Mesothelial cell of epicardium (in vitro differentiated cells): ENCODE measurements at regions not wholly inside any gene's neighbourhood (a gene's known extent, or its start where the extent isn't known, plus 50 kb on each side); places are given as distances from the start of the nearest gene placed in this dataset.

Experiments
- DNase-seq, 2 experiments: peaks; one replicate each; pipeline ENCODE4 v3.0.0; 2021; ENCODE audit warnings: low spot score in 2 of 2; ENCODE audit not compliant: unreplicated experiment in 2 of 2
- H3K27ac Mint-ChIP-seq: 2 replicates; pipeline ENCODE4 v1.8.0; 2021; ENCODE audit warnings: mixed read lengths
- H3K27me3 Mint-ChIP-seq: 2 replicates; pipeline ENCODE4 v1.8.0; 2021; ENCODE audit warnings: low read depth, mixed read lengths
- H3K36me3 Mint-ChIP-seq: 2 replicates; pipeline ENCODE4 v1.8.0; 2021; ENCODE audit warnings: mixed read lengths
- H3K4me1 Mint-ChIP-seq: 2 replicates; pipeline ENCODE4 v1.8.0; 2021; ENCODE audit warnings: mixed read lengths
- H3K4me3 Mint-ChIP-seq: 2 replicates; pipeline ENCODE4 v1.8.0; 2021; ENCODE audit warnings: mild to moderate bottlenecking, moderate library complexity, mixed read lengths
- H3K9me3 Mint-ChIP-seq: 2 replicates; pipeline ENCODE4 v1.8.0; 2021; ENCODE audit warnings: mixed read lengths
- TF ChIP-seq, protein P1 (sequence below): fragments of 200-600 bp; sonication (generic); IDR thresholded peaks from one replicate; pipeline ENCODE4 v1.5.0; 2021; ENCODE audit warnings: antibody characterized with exemption; ENCODE audit not compliant: unreplicated experiment

DNA sequence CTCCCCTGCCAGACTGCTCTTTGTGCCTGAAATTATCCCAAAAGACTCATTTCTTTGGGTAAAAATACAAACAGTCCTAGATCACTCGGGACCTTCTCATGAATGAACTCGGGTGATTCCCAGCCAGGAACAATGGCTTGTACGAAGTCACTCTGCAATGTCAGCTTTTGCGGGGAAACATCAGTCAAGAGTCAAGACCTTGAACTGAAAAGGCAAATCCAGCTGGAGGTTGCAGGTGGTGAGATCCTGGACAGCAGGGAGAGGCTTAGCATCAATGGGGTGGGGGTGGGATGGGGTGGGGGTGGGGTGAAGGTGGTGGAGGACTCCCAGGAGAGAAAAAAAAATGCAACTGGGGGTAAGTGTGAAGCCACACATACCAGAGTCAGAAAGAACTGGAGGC is 115.0 kb upstream of the SLC25A33 start:
- H3K4me1 Mint-ChIP-seq, result peaks cover 15% of the 10 kb centered on the region
- DNase-seq, result no peak
- no peaks in the 10 kb centered on the region for H3K9me3 Mint-ChIP-seq
- H3K36me3 Mint-ChIP-seq, result no peaks in the 10 kb centered on the region
- no peak overlapping the region for H3K4me3 Mint-ChIP-seq
- TF ChIP-seq, protein P1, sequence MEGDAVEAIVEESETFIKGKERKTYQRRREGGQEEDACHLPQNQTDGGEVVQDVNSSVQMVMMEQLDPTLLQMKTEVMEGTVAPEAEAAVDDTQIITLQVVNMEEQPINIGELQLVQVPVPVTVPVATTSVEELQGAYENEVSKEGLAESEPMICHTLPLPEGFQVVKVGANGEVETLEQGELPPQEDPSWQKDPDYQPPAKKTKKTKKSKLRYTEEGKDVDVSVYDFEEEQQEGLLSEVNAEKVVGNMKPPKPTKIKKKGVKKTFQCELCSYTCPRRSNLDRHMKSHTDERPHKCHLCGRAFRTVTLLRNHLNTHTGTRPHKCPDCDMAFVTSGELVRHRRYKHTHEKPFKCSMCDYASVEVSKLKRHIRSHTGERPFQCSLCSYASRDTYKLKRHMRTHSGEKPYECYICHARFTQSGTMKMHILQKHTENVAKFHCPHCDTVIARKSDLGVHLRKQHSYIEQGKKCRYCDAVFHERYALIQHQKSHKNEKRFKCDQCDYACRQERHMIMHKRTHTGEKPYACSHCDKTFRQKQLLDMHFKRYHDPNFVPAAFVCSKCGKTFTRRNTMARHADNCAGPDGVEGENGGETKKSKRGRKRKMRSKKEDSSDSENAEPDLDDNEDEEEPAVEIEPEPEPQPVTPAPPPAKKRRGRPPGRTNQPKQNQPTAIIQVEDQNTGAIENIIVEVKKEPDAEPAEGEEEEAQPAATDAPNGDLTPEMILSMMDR, result no peak
- H3K27ac Mint-ChIP-seq, result no peak overlapping the region
- no peaks in the 10 kb centered on the region for H3K27me3 Mint-ChIP-seq

- TF ChIP-seq, protein P1, result no peak
- no peaks in the 10 kb centered on the region for H3K27me3 Mint-ChIP-seq
- H3K27ac Mint-ChIP-seq, result no peak overlapping the region
- no peak for DNase-seq
- no peaks in the 10 kb centered on the region for H3K36me3 Mint-ChIP-seq
- no peak overlapping the region for H3K4me3 Mint-ChIP-seq
- H3K9me3 Mint-ChIP-seq, result no peaks in the 10 kb centered on the region
- H3K4me1 Mint-ChIP-seq, result peaks cover 21% of the 10 kb centered on the region
Observed at GRCh38 chr1:9425859-9426258, 113.4 kb upstream of the SLC25A33 start.

- no peak overlapping the region for H3K4me3 Mint-ChIP-seq
- H3K27me3 Mint-ChIP-seq, result no peaks in the 10 kb centered on the region
- H3K36me3 Mint-ChIP-seq, result no peaks in the 10 kb centered on the region
- TF ChIP-seq, protein P1, result no peak
- no peak for DNase-seq
- H3K27ac Mint-ChIP-seq, result no peak overlapping the region
- H3K9me3 Mint-ChIP-seq, result no peaks in the 10 kb centered on the region
- peaks cover 21% of the 10 kb centered on the region for H3K4me1 Mint-ChIP-seq
Observed at GRCh38 chr1:9426291-9426711, 113.0 kb upstream of the SLC25A33 start.

DNA sequence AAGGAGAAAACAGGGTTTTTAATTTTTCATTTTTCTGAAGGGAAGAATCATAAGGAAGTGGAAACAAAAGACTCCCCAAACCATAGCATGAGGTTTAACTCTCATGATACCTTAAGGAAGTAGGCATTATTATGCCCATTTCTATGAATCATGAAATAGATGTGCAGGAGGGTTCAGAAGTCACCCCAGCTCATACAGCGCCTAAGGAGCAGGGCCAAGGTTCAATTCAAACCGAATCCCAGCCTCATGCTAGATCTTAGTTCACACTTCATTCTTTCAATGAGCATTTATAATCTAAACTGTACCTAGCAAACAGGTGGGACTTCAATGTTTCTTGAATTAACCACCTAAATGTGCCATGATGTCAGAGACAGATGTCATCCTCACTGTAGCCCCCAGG is 111.9 kb upstream of the SLC25A33 start:
- TF ChIP-seq, protein P1, result no peak
- peaks cover 21% of the 10 kb centered on the region for H3K4me1 Mint-ChIP-seq
- no peaks in the 10 kb centered on the region for H3K36me3 Mint-ChIP-seq
- no peaks in the 10 kb centered on the region for H3K9me3 Mint-ChIP-seq
- no peak for DNase-seq
- H3K4me3 Mint-ChIP-seq, result no peak overlapping the region
- no peak overlapping the region for H3K27ac Mint-ChIP-seq
- H3K27me3 Mint-ChIP-seq, result no peaks in the 10 kb centered on the region

GRCh38 chr1:9428601-9429341 is 110.5 kb upstream of the SLC25A33 start:
- Mint-ChIP-seq H3K9me3 (no peaks in the 10 kb centered on the region), H3K36me3 (no peaks in the 10 kb centered on the region), H3K27ac (peak overlapping the region; percentile 97), H3K27me3 (no peaks in the 10 kb centered on the region), H3K4me3 (peak overlapping the region; percentile 78), H3K4me1 (peaks cover 21% of the 10 kb centered on the region)
- DNase-seq, result peak; percentile 98 to 100
- TF ChIP-seq, protein P1, result no peak
